Peyer's patch (tissue), 4 donors: ENCODE measurements at regions not wholly inside any gene's neighbourhood (a gene's known extent, or its start where the extent isn't known, plus 50 kb on each side); places are given as distances from the start of the nearest gene placed in this dataset.

ENCODE experiments used
- POLR2A ChIP-seq, 2 donors: fragments of 450-650 bp; IDR thresholded peaks; one replicate each; pipeline ENCODE4 v1.5.1; 2017; ENCODE audit warnings: antibody characterized with exemption in 2 of 2, mild to moderate bottlenecking in 2 of 2, moderate library complexity in 2 of 2
- TF ChIP-seq, protein P1 (sequence below), 6 experiments: fragments of 450-650 bp in 4 of 6; fragments of 200-600 bp in 2 of 6; sonication (generic) in 1 of 6; IDR thresholded peaks; one replicate each; pipeline ENCODE4 v1.5.1; 2017 to 2019; ENCODE audit warnings: antibody characterized with exemption in 6 of 6, mild to moderate bottlenecking in 3 of 6, moderate library complexity in 1 of 6

- TF ChIP-seq, protein P1, sequence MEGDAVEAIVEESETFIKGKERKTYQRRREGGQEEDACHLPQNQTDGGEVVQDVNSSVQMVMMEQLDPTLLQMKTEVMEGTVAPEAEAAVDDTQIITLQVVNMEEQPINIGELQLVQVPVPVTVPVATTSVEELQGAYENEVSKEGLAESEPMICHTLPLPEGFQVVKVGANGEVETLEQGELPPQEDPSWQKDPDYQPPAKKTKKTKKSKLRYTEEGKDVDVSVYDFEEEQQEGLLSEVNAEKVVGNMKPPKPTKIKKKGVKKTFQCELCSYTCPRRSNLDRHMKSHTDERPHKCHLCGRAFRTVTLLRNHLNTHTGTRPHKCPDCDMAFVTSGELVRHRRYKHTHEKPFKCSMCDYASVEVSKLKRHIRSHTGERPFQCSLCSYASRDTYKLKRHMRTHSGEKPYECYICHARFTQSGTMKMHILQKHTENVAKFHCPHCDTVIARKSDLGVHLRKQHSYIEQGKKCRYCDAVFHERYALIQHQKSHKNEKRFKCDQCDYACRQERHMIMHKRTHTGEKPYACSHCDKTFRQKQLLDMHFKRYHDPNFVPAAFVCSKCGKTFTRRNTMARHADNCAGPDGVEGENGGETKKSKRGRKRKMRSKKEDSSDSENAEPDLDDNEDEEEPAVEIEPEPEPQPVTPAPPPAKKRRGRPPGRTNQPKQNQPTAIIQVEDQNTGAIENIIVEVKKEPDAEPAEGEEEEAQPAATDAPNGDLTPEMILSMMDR (IDR thresholded peaks at IDR 0.05): no peak
- no peak for TF ChIP-seq POLR2A (IDR thresholded peaks at IDR 0.05)
Measured at GRCh38 chr13:78884571-78884970, 225.6 kb upstream of the OBI1 start.
